EL (cell line): ENCODE measurements at regions not wholly inside any gene's neighbourhood (a gene's known extent, or its start where the extent isn't known, plus 50 kb on each side); places are given as distances from the start of the nearest gene placed in this dataset.

Experiments
- DNase-seq: peaks from one replicate; pipeline ENCODE4 v3.0.0-alpha.2; 2016

GRCh38 chr3:194075088-194075615 is 60.8 kb upstream of the HES1 start:
- no peak for DNase-seq

- DNase-seq = no peak
These were observed 60.0 kb upstream of the HES1 start for GRCh38 chr3:194075802-194076460.

GRCh38 chr3:194076475-194076874 is 59.5 kb upstream of the HES1 start:
- no peak for DNase-seq

- DNase-seq = no peak
These were observed 58.3 kb upstream of the HES1 start for GRCh38 chr3:194077602-194078001.

GRCh38 chr3:194078045-194078821 is 57.7 kb upstream of the HES1 start:
- DNase-seq = no peak

GRCh38 chr3:194079702-194080172 is 56.2 kb upstream of the HES1 start:
- DNase-seq = no peak

- no peak for DNase-seq
These were observed 55.5 kb upstream of the HES1 start for GRCh38 chr3:194080436-194080835.

GRCh38 chr3:194080913-194081800 is 54.8 kb upstream of the HES1 start:
- DNase-seq = no peak

GRCh38 chr3:194081826-194082225 is 54.1 kb upstream of the HES1 start:
- DNase-seq = no peak

- DNase-seq = peak; percentile 72
These were observed 53.0 kb upstream of the HES1 start for GRCh38 chr3:194082743-194083636.

GRCh38 chr3:194083637-194084224 is 52.2 kb upstream of the HES1 start:
- no peak for DNase-seq

- DNase-seq = no peak
These were observed 51.7 kb upstream of the HES1 start for GRCh38 chr3:194084284-194084683.
